ENCODE measurements at regions not wholly inside any gene's neighbourhood (a gene's known extent, or its start where the extent isn't known, plus 50 kb on each side); places are given as distances from the start of the nearest gene placed in this dataset.
"Not testable (repeated sequence)": the region's sequence is repeated elsewhere in the genome, so short reads cannot be mapped to it uniquely, and the experiment has no call there.

DNA sequence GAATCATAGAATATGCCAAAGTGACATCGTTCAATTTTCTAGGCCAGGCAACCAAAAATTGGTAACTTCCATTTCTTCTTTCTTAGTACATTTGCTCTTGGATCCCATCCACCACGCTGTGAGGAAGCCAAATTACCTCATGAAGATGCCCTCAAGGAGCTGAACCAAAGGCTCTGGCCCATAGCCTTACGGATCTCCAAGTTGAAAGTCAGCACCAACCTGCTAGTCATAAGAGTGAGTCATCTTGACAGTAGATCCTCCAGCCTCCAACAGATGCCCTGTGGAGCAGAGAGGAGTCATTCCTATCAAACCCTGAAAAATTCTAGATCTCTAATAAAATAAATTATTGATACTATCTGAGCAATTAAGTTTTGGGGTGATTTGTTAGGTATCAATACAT lies 322.5 kb upstream of the COL8A1 start:
- no peak for DNase-seq (ENCODE audit: low read depth, low spot score)
- no peak overlapping the region for H3K4me3 ChIP-seq (ENCODE audit: low read depth, low read length)
- TF ChIP-seq, protein P1, sequence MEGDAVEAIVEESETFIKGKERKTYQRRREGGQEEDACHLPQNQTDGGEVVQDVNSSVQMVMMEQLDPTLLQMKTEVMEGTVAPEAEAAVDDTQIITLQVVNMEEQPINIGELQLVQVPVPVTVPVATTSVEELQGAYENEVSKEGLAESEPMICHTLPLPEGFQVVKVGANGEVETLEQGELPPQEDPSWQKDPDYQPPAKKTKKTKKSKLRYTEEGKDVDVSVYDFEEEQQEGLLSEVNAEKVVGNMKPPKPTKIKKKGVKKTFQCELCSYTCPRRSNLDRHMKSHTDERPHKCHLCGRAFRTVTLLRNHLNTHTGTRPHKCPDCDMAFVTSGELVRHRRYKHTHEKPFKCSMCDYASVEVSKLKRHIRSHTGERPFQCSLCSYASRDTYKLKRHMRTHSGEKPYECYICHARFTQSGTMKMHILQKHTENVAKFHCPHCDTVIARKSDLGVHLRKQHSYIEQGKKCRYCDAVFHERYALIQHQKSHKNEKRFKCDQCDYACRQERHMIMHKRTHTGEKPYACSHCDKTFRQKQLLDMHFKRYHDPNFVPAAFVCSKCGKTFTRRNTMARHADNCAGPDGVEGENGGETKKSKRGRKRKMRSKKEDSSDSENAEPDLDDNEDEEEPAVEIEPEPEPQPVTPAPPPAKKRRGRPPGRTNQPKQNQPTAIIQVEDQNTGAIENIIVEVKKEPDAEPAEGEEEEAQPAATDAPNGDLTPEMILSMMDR (IDR thresholded peaks at IDR 0.05; ENCODE audit: insufficient read depth, low read length, missing control alignments), result no peak
- ChIA-PET CTCF (no interaction called here), POLR2A (no interaction called here)

DNA sequence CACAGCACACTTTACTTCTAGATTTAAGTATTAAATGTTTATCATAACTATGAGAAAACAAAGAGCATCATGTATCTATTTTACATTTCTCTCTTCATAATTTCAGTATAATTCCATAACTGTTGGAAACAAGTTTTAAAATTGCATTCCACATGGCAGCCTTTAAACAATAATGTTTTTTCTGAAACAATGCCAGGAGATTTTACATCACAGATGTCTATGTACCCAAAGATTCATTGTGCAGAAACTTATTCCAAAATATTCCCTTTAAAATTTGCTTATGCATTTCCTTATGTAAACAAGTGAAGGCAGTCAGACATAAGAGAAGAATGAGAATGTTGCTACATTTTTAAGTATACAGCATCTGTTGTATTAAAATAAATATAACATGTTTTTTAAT lies 324.9 kb upstream of the COL8A1 start:
- no peak for DNase-seq (ENCODE audit: low read depth, low spot score)
- POLR2A ChIA-PET, result no interaction called here
- TF ChIP-seq, protein P1 (IDR thresholded peaks at IDR 0.05; ENCODE audit: insufficient read depth, low read length, missing control alignments), result no peak
- CTCF ChIA-PET, result no interaction called here
- H3K4me3 ChIP-seq (ENCODE audit: low read depth, low read length), result no peak overlapping the region

DNA sequence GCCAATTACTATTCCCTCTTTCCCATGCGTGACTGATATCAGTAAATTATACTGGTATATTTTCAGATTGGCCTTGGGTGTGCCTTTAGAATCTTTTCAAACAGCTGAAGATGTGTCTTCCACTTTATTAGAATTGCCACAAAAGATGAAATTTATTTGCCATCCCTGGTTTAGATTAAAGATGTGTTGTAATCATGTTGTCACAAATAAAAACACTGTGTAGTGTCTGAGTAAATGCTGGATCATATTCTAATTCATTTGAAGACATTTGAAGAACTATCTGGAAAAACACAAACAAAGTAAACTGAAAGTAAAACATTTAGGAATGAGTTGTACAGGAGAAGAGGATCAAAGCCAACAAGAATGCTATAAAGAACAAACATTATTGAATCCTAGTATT lies 339.7 kb upstream of the COL8A1 start:
- ChIA-PET POLR2A (no interaction called here), CTCF (no interaction called here)
- TF ChIP-seq, protein P1 (IDR thresholded peaks at IDR 0.05; ENCODE audit: insufficient read depth, low read length, missing control alignments), result no peak
- no peak for DNase-seq (ENCODE audit: low read depth, low spot score)
- no peak overlapping the region for H3K4me3 ChIP-seq (ENCODE audit: low read depth, low read length)

DNA sequence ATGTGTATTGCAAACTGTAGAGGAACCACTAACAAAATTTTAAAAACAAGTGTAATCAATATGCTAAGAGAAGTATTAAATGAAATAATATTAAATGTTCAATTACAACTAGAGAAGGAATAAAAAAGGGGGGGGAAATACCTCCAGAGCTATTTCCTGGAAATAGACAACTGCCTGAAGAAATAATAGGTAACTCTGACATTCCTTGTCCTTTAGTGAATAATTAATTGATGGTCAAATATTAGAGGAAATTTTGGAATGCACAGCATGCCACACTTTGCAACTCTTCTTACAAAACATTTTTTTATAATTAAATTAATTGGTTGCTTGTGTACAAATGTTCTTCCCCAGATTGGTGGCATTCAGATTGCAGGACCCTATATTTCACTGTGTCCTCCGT lies 342.6 kb upstream of the COL8A1 start:
- CTCF ChIA-PET, result interaction anchor here (0.7 kb wide), 1 partner anchor 39 kb away, joined by 3 read pairs; no protein-coding TSS in a partner anchor
- POLR2A ChIA-PET, result no interaction called here
- no peak overlapping the region for H3K4me3 ChIP-seq (ENCODE audit: low read depth, low read length)
- TF ChIP-seq, protein P1 (IDR thresholded peaks at IDR 0.05; ENCODE audit: insufficient read depth, low read length, missing control alignments), result no peak
- DNase-seq (ENCODE audit: low read depth, low spot score), result no peak

DNA sequence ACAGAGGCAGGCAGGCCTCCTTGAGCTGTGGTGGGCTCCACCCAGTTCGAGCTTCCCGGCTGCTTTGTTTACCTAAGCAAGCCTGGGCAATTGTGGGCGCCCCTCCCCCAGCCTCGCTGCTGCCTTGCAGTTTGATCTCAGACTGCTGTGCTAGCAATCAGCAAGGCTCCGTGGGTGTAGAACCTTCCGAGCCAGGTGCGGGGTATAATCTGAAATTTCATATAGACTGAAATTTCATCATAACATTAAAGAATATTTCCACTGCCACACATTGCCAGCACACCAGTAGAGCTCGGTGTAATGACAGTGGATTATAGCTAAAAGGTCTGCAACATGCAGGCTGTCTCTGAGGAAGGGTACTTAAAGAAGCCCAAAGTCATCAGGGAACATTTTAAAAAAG lies 344.3 kb upstream of the COL8A1 start:
- CTCF ChIA-PET; POLR2A ChIA-PET; H3K4me3 ChIP-seq (ENCODE audit: low read depth, low read length); DNase-seq (ENCODE audit: low read depth, low spot score): not testable (repeated sequence)

DNA sequence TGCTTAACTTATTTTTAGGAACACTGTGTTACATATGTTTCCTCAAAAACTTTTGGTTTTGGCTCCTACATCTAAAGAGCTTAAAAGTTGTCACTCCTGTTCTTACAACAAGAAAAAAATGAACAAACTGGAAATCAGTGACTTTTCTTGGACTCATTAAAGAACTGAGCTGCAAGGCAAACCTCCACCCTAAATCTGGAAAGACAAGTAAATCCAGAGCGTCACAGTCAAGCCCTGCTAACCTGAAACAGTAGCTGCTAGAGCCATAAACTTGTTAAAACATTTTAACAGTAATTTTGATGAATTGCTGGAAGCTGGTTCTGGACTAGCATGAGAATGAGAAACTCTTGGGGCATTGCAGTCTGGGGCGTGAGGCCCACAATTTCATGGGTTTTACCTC lies 350.5 kb upstream of the COL8A1 start:
- POLR2A ChIA-PET, result no interaction called here
- H3K4me3 ChIP-seq (ENCODE audit: low read depth, low read length), result no peak overlapping the region
- CTCF ChIA-PET, result no interaction called here
- TF ChIP-seq, protein P1 (IDR thresholded peaks at IDR 0.05; ENCODE audit: insufficient read depth, low read length, missing control alignments), result no peak
- DNase-seq (ENCODE audit: low read depth, low spot score), result no peak

DNA sequence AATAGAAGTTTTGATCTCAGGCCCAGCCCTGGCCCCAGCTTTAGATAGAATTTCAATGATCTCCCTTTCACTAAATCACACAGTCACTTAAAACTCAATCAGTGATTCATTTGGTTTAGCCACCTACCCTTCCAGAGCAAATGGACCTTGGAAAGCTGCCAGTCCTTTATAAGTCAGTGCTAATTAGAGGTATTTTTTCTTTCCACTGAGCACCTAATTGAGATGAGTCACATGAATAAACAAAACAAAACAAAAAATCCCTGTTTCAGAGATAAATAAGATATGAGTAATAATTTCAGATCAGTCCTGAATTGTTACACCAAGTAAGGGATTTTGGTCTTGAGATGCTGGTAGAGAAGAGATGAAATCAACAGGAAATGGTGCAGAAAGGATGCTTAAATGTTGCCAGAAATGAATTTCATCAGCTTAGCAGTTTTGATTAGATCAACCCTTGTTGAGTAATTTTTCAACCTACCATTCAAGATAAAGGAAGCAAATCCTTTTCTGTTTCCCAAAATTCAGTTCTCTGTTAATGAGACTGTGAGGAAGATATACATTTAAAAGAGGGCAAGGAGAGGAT lies 352.0 kb upstream of the COL8A1 start:
- no peak for DNase-seq (ENCODE audit: low read depth, low spot score)
- TF ChIP-seq, protein P1 (IDR thresholded peaks at IDR 0.05; ENCODE audit: insufficient read depth, low read length, missing control alignments), result no peak
- ChIA-PET CTCF (no interaction called here), POLR2A (no interaction called here)
- no peak overlapping the region for H3K4me3 ChIP-seq (ENCODE audit: low read depth, low read length)

Data from AG04449 (cell line).